ENCODE measurements at regions not wholly inside any gene's neighbourhood (a gene's known extent, or its start where the extent isn't known, plus 50 kb on each side); places are given as distances from the start of the nearest gene placed in this dataset.

GRCh38 chr11:95367726-95368125, 136.7 kb upstream of the SESN3 start (continued):
- TF ChIP-seq STAT6 (CRISPR knock-in tag; conservative IDR thresholded peaks at IDR 0.05; ENCODE audit: low read depth) (no peak), CTCF (IDR thresholded peaks at IDR 0.05) (no peak), MAX (CRISPR knock-in tag; IDR thresholded peaks at IDR 0.05) (no peak), RELA (CRISPR knock-in tag; IDR thresholded peaks at IDR 0.05; ENCODE audit: borderline replicate concordance) (no peak), TEAD1 (CRISPR knock-in tag; IDR thresholded peaks at IDR 0.05) (no peak), ELF4 (CRISPR knock-in tag; IDR thresholded peaks at IDR 0.05; ENCODE audit: low read depth) (no peak)

- H3K4me3 Mint-ChIP-seq = no peak overlapping the region
- peaks cover 48% of the 10 kb centered on the region for H3K4me1 Mint-ChIP-seq
- H3K9me3 Mint-ChIP-seq = no peaks in the 10 kb centered on the region
- H3K27me3 Mint-ChIP-seq (ENCODE audit: low read depth) = no peaks in the 10 kb centered on the region; the same call in 1 of the 2 replicates
- H3K36me3 Mint-ChIP-seq = no peaks in the 10 kb centered on the region
- DNase-seq (ENCODE audit: low spot score) = no peak
- CTCF ChIA-PET = no interaction called here
- ATAC-seq = no peak
- POLR2A ChIA-PET = no interaction called here
- no peak overlapping the region for H3K27ac Mint-ChIP-seq
- TF ChIP-seq AFF4 (CRISPR knock-in tag; IDR thresholded peaks at IDR 0.05; ENCODE audit: borderline replicate concordance) (no peak), SOX15 (CRISPR knock-in tag; IDR thresholded peaks at IDR 0.05) (no peak), GRHL2 (CRISPR knock-in tag; IDR thresholded peaks at IDR 0.05; ENCODE audit: insufficient replicate concordance, severe bottlenecking) (no peak), ZNF317 (CRISPR knock-in tag; IDR thresholded peaks at IDR 0.05; ENCODE audit: borderline replicate concordance, low read depth) (no peak), E2F4 (CRISPR knock-in tag; IDR thresholded peaks at IDR 0.05; ENCODE audit: borderline replicate concordance, low read depth) (no peak), E2F1 (CRISPR knock-in tag; IDR thresholded peaks at IDR 0.05) (no peak)
These were observed 134.3 kb upstream of the SESN3 start for GRCh38 chr11:95365348-95365747.

All from WTC11 (cell line).